CD4-positive, alpha-beta T cell treated with Interleukin-17A for 1 hour (primary cell): ENCODE measurements at regions not wholly inside any gene's neighbourhood (a gene's known extent, or its start where the extent isn't known, plus 50 kb on each side); places are given as distances from the start of the nearest gene placed in this dataset.

Source experiments
- DNase-seq: peaks from one replicate; pipeline ENCODE4 v3.0.0-alpha.2; 2020

DNA sequence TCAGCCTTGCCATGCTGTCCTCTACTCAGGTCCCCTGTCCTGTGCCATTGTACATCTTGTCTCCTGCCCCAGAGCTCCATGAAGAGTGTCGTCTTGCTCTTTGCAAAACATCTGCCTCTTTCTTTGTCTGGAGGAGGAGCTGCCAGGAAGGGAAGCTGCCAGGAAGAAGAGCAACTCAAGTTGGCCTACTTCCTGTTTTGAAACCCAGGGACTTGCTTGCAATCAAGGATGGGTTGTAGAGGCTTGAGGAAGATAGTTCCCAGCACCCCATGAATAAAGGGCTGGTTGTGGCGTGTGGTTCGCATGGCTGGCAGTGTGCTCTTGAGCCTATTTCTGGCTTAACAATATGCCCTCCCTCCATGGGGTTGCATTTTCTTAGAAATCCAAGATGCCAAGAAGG is 53.0 kb upstream of the CPEB4 start:
- no peak for DNase-seq

GRCh38 chr5:173835661-173836060 is 52.5 kb upstream of the CPEB4 start:
- DNase-seq = no peak

GRCh38 chr5:173837654-173838053 is 50.5 kb upstream of the CPEB4 start:
- no peak for DNase-seq
